ENCODE measurements at regions not wholly inside any gene's neighbourhood (a gene's known extent, or its start where the extent isn't known, plus 50 kb on each side); places are given as distances from the start of the nearest gene placed in this dataset.
A peak's percentile ranks its signal among the peaks of the same experiment; 100 is the strongest.

- H3K9me3 ChIP-seq (ENCODE audit: low read depth) = no peaks in the 10 kb centered on the region
- H3K4me1 ChIP-seq (ENCODE audit: low read depth) = no peaks in the 10 kb centered on the region
- no peak for TF ChIP-seq CTCF (IDR thresholded peaks at IDR 0.05; ENCODE audit: low read depth, low read length)
- H3K27me3 ChIP-seq = peaks cover 60% of the 10 kb centered on the region
- no peak overlapping the region for H3K4me3 ChIP-seq
- DNase-seq (ENCODE audit: low read depth in 1 of 2, low spot score in 1 of 2) = no peak
- H3K36me3 ChIP-seq = no peaks in the 10 kb centered on the region
- no peak overlapping the region for H3K27ac ChIP-seq
Observed at GRCh38 chr14:92252323-92252722, 70.6 kb upstream of the SLC24A4 start.

GRCh38 chr14:92253381-92253894 is 69.5 kb upstream of the SLC24A4 start:
- H3K27me3 ChIP-seq = peaks cover 60% of the 10 kb centered on the region
- TF ChIP-seq CTCF (IDR thresholded peaks at IDR 0.05; ENCODE audit: low read depth, low read length) = no peak
- no peaks in the 10 kb centered on the region for H3K36me3 ChIP-seq
- no peak overlapping the region for H3K27ac ChIP-seq
- no peaks in the 10 kb centered on the region for H3K9me3 ChIP-seq (ENCODE audit: low read depth)
- H3K4me1 ChIP-seq (ENCODE audit: low read depth) = no peaks in the 10 kb centered on the region
- H3K4me3 ChIP-seq = no peak overlapping the region
- DNase-seq (ENCODE audit: low read depth in 1 of 2, low spot score in 1 of 2) = no peak

- no peaks in the 10 kb centered on the region for H3K4me1 ChIP-seq (ENCODE audit: low read depth)
- H3K4me3 ChIP-seq = no peak overlapping the region
- no peaks in the 10 kb centered on the region for H3K36me3 ChIP-seq
- H3K9me3 ChIP-seq (ENCODE audit: low read depth) = no peaks in the 10 kb centered on the region
- no peak overlapping the region for H3K27ac ChIP-seq
- peaks cover 60% of the 10 kb centered on the region for H3K27me3 ChIP-seq
- peak; percentile 18 to 61 for DNase-seq (ENCODE audit: low read depth in 1 of 2, low spot score in 1 of 2)
- no peak for TF ChIP-seq CTCF (IDR thresholded peaks at IDR 0.05; ENCODE audit: low read depth, low read length)
Observed at GRCh38 chr14:92254786-92255185, 68.2 kb upstream of the SLC24A4 start.

- Histone ChIP-seq H3K27me3 (peaks cover 32% of the 10 kb centered on the region), H3K36me3 (no peaks in the 10 kb centered on the region), H3K4me3 (no peak overlapping the region), H3K27ac (no peak overlapping the region), H3K9me3 (ENCODE audit: low read depth) (no peaks in the 10 kb centered on the region), H3K4me1 (ENCODE audit: low read depth) (no peaks in the 10 kb centered on the region)
- no peak for DNase-seq (ENCODE audit: low read depth in 1 of 2, low spot score in 1 of 2)
- no peak for TF ChIP-seq CTCF (IDR thresholded peaks at IDR 0.05; ENCODE audit: low read depth, low read length)
Observed at GRCh38 chr14:92258934-92259333, 64.0 kb upstream of the SLC24A4 start.

- H3K36me3 ChIP-seq = no peaks in the 10 kb centered on the region
- H3K27ac ChIP-seq = no peak overlapping the region
- H3K4me1 ChIP-seq (ENCODE audit: low read depth) = no peaks in the 10 kb centered on the region
- no peak overlapping the region for H3K4me3 ChIP-seq
- no peak for DNase-seq (ENCODE audit: low read depth in 1 of 2, low spot score in 1 of 2)
- H3K27me3 ChIP-seq = peaks cover 24% of the 10 kb centered on the region
- H3K9me3 ChIP-seq (ENCODE audit: low read depth) = no peaks in the 10 kb centered on the region
- no peak for TF ChIP-seq CTCF (IDR thresholded peaks at IDR 0.05; ENCODE audit: low read depth, low read length)
Observed at GRCh38 chr14:92259613-92260357, 63.2 kb upstream of the SLC24A4 start.
